NCI-H446 treated with DMSO at 0.1 percent for 48 hours (cell line): ENCODE measurements at regions not wholly inside any gene's neighbourhood (a gene's known extent, or its start where the extent isn't known, plus 50 kb on each side); places are given as distances from the start of the nearest gene placed in this dataset.
A peak's percentile ranks its signal among the peaks of the same experiment; 100 is the strongest.
"Not testable (repeated sequence)": the region's sequence is repeated elsewhere in the genome, so short reads cannot be mapped to it uniquely, and the experiment has no call there.

ENCODE experiments used
- DNase-seq: peaks from one replicate; lab custom pipeline; 2025; lab: John Stamatoyannopoulos, UW

- DNase-seq: no peak
Measured at GRCh38 chr1:58251430-58252073, 295.0 kb downstream of the OMA1 start.

- DNase-seq: no peak
Measured at GRCh38 chr1:58250587-58250948, 296.0 kb downstream of the OMA1 start.

DNA sequence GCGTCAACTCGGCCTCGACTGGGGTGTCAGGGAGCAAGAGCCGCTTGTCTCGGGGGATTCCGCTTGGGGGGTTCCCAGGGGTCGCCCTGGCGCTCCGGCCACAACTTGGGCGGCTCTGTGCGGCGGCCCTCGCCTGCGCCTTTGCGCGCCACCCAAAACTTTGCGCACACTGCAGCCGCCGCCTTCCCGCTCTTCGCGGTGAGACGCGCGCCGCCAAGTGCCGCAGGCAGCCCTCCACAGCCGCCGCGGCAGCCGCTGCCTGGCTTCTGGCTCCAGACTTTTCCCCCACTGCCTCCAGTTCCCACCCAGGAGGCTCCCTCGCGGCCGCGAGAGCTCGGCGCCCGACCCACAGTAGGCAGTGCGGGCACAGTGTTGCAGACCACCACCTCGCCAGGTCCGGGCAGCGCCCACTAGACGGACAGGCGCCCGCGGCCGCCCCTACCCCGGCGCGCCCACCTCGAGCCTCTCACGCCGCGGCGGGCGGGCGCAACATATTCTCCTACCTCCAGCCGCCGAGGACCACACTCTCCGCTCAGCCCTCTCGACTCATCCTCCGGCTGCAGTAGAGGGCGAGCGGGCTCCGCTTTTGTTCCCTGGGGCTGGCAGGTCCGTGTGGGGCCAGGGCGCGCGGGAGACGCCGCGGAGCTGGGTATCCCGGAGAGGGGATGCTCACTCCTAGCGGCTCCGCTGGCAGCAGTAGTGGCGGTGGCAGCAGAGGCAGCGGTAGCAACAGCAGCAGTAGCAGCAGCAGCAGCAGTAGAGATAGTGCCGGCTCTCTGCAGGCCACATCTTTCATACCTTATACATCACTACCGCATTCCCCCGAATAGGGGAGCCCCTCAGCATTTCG lies 296.6 kb downstream of the OMA1 start:
- peak; percentile 29 for DNase-seq

DNA sequence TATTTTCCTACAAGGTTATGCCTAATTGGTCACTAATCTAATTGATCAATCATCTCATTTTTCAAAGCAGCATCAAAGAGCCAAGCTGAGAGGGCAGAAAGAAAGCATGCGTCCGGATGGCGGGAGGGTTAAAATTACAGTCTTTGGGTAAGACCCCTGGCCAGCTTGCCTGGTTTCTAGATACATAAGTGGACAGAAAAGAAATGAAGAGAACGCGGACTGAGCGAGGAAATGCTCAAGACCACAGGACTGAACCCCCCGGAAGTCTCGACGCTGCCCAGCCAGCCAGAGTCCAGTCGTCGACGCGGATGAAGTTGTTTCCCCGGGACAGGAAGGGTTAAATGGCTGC lies 297.2 kb downstream of the OMA1 start:
- DNase-seq: no peak

GRCh38 chr1:58248791-58249190 lies 297.7 kb downstream of the OMA1 start:
- DNase-seq: no peak

GRCh38 chr1:58248072-58248471 lies 298.5 kb downstream of the OMA1 start:
- no peak for DNase-seq

GRCh38 chr1:58246549-58246948 lies 300.0 kb downstream of the OMA1 start:
- DNase-seq: no peak

GRCh38 chr1:58244872-58245271 lies 301.7 kb downstream of the OMA1 start:
- no peak for DNase-seq

- DNase-seq: no peak
Measured at GRCh38 chr1:58238846-58239245, 307.7 kb downstream of the OMA1 start.

- no peak for DNase-seq
Measured at GRCh38 chr1:58233729-58234128, 312.8 kb downstream of the OMA1 start.

- DNase-seq: no peak
Measured at GRCh38 chr1:58231204-58231603, 315.3 kb downstream of the OMA1 start.

DNA sequence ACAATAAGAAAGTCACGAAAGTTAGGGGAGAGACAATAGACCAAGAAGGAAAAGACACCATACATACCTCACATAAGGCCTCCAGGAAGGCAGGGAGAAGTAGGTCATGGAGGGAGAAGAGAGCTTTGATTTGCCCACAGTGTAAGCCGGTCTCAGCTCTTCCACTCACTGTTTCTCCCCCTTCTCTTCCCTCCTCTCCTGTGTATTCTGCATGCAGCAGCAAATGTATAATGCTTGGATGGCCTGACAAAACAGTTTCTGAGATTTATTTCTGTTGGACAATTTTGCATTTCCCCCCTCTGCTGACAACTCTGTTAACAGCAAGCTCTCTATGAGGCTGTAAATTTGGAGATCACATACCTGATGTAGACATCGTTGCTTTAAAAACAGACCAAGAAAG lies 318.9 kb downstream of the OMA1 start:
- DNase-seq: no peak

DNA sequence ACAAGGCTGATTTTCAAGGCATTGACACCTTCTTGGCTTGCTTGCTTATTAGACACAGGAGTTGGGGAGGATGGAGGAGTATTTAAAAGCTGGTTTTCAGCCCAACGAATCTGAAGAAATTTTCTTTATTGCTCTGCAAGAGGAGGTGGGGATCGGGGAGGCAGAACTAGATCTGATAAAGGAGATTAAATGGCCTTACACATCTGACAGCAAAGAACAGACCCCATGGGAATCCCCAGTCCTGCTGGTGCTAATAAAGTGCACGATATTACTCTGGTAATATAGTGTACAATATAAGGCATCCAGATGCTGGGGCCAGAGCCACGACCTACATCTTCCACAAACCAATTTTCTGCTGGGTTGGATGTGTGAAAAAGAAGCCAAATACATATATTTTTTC lies 323.0 kb downstream of the OMA1 start:
- no peak for DNase-seq

DNA sequence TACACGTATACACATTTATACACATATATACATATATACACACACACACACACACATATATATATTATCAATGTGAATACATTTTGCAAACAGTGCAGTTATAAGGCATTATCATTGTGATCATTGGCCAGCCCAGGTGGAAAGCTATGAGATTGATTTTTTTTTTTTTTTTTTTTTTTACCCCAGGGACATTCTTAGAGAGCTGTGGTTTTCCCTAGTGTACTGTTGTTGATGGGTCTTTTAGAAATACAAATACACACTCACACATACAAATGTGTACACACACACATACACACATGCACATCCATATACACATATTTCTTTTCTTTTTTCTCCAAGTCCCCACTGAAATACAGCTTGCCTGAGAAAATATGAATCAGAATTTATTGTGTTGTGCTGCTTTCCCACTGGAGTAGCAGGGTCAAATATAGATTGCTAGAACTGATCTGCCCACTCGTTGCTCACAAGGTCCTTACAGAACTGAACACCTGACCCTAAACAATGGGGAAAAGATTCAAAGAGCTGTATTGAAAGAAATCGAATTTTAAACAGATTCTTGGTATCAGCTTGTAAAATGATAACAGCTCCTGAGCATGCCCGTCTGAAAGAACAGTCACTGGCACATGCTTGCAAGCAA lies 325.6 kb downstream of the OMA1 start:
- no peak for DNase-seq

- not testable (repeated sequence) for DNase-seq
Measured at GRCh38 chr1:58216169-58216568, 330.4 kb downstream of the OMA1 start.

- no peak for DNase-seq
Measured at GRCh38 chr1:58214674-58215073, 331.9 kb downstream of the OMA1 start.

DNA sequence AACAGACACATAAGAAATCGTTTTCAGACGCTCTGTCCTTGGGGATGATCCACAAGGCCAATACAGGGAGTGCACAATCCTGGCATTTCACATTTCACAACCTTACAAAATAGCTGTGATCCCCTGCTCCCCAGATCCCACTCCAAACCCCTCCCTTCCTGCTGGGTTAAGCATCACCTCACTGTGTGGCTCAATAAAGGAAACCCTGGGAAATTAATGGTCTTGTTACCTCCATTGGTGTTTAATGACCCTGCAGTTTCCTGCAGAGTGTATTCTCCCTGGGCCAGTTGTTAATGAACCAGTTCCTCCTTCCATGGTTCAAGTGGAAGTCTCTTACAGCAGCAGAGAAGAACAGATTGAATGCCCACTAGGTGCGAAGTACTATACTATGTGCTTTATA lies 334.7 kb downstream of the OMA1 start:
- no peak for DNase-seq

DNA sequence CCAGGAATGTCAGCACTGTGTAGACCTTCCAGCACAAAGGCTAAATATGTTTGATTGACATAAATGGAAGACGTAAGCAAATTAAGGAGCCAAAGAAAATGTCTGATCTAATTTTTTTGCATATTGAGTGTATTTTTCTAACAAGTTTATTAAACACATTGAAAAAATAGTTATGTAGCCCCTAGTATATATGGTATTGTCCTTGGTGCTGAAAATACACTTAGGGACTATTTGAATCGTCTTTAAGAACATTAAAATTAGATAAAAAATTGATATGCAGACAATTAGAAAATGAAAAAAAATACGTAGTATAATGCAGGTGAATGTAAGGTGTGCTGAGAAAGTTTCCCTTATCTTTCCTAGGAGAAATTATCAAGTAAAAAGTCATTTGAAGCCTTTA lies 337.0 kb downstream of the OMA1 start:
- DNase-seq: no peak

DNA sequence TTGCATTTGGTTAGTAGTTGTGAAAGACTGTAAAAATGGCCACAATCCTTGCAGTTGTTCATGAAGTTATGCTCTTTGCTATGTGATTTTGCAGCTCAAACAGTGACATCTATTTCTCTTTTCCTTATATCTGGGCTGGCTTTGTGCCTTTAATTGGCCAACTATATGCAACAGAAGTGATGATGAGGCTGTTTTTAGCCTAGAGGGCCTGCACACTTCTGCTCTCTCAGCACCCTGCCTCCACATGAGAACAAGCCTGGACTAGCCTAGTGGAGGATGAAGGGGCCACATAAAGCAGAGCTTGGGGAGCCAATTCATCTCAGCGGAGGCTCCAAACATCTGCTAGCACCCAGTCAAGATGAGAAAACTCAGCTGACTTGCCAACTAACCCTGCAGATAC lies 339.8 kb downstream of the OMA1 start:
- DNase-seq: peak; percentile 19

DNA sequence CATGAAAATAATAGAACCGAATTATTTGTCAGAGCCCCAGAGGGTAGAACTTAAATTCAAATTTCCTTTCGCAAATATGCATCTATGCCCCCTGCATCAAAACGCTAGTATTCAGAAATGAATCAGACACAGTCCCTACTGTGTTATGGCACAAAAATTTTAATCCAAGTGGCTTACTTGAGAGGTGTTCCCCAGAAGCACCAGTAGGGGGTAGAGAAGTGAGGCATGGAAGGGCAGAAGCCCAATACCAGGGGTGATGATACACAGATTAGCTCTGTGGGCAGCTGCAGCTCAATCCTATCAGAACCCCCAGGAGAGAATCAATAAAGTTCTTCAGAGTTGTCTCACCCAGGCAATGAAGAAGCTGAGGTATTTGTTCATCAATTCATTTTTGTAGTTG lies 342.2 kb downstream of the OMA1 start:
- no peak for DNase-seq

GRCh38 chr1:58201492-58202106 lies 344.9 kb downstream of the OMA1 start:
- DNase-seq: no peak

GRCh38 chr1:58200437-58200836 lies 346.1 kb downstream of the OMA1 start:
- no peak for DNase-seq

- DNase-seq: no peak
Measured at GRCh38 chr1:58197811-58198210, 348.7 kb downstream of the OMA1 start.
